Progenitor cell of endocrine pancreas (in vitro differentiated cells): ENCODE measurements at regions not wholly inside any gene's neighbourhood (a gene's known extent, or its start where the extent isn't known, plus 50 kb on each side); places are given as distances from the start of the nearest gene placed in this dataset.

ENCODE experiments used
- DNase-seq: peaks from one replicate; pipeline ENCODE4 v3.0.0; 2021; ENCODE audit warnings: low spot score; ENCODE audit not compliant: unreplicated experiment
- H3K27ac Mint-ChIP-seq: 2 replicates; pipeline ENCODE4 v1.8.0; 2021; ENCODE audit warnings: mild to moderate bottlenecking, moderate library complexity, mixed read lengths
- H3K27me3 Mint-ChIP-seq: 2 replicates; pipeline ENCODE4 v1.8.0; 2021; ENCODE audit warnings: mixed read lengths
- H3K36me3 Mint-ChIP-seq: 2 replicates; pipeline ENCODE4 v1.8.0; 2022; ENCODE audit warnings: mixed read lengths; ENCODE audit not compliant: insufficient read depth
- H3K4me1 Mint-ChIP-seq: 2 replicates; pipeline ENCODE4 v1.8.0; 2021; ENCODE audit warnings: low read depth, mixed read lengths
- H3K4me3 Mint-ChIP-seq: 2 replicates; pipeline ENCODE4 v1.8.0; 2021; ENCODE audit warnings: low read depth, mild to moderate bottlenecking, moderate library complexity, mixed read lengths
- H3K9me3 Mint-ChIP-seq: 2 replicates; pipeline ENCODE4 v1.8.0; 2021; ENCODE audit warnings: low read depth, mixed read lengths
- CTCF ChIP-seq: fragments of 200-600 bp; sonication (generic); IDR thresholded peaks from one replicate; pipeline ENCODE4 v1.5.0; 2021; ENCODE audit warnings: antibody characterized with exemption, mild to moderate bottlenecking; ENCODE audit not compliant: unreplicated experiment

- H3K9me3 Mint-ChIP-seq: no peaks in the 10 kb centered on the region
- no peak overlapping the region for H3K27ac Mint-ChIP-seq
- no peaks in the 10 kb centered on the region for H3K27me3 Mint-ChIP-seq
- H3K4me1 Mint-ChIP-seq: no peaks in the 10 kb centered on the region
- no peak for TF ChIP-seq CTCF
- H3K4me3 Mint-ChIP-seq: no peak overlapping the region
- DNase-seq: no peak
- no peaks in the 10 kb centered on the region for H3K36me3 Mint-ChIP-seq
These were observed 111.9 kb downstream of the OSR1 start for GRCh38 chr2:19246496-19246895.

DNA sequence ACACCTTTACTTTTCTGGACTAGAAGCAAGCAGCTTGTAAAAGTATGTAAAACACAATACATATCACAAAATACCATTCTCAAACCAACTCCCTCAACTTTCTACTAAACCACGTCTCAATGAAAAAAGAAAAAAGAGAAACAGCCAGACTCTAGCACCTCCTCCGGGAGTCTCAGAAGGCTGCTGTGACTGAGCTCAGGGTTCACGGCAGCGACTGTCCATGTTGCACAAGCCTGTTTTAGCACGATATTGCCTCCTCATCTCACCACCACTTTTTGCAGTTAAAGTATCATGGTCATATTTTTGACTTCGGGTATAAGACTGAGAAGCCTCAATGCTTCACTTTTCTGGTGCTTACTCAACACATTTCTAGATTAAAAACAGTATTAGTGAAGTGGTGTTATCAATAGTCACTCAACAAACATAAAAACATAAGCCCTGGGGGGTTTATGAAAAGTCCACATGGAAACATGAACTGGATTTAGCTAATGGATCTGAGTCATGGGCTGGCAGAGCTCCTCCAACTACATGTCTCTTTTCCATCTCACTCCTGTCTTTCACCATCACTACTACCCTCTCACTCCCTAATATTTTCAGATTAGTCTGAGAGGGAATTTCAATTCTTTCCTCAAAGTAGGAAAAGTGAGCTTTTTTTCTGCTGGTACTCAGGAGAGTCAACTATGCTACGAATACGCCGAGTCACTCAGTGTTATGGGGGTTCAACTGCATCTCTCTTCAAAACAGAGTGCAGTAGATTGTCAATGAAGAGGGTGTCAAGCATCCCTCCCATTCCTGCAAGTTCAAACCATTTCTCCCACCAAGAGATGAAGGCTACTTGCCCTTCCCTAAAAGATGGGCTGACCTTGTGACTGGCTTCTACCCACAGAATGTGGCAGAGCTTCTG is 113.7 kb downstream of the OSR1 start:
- Mint-ChIP-seq H3K36me3 (no peaks in the 10 kb centered on the region), H3K4me3 (no peak overlapping the region), H3K27me3 (no peaks in the 10 kb centered on the region), H3K9me3 (no peaks in the 10 kb centered on the region), H3K4me1 (no peaks in the 10 kb centered on the region), H3K27ac (no peak overlapping the region)
- DNase-seq: no peak
- TF ChIP-seq CTCF: no peak

- TF ChIP-seq CTCF: no peak
- Mint-ChIP-seq H3K4me1 (no peaks in the 10 kb centered on the region), H3K4me3 (no peak overlapping the region), H3K27ac (no peak overlapping the region), H3K36me3 (no peaks in the 10 kb centered on the region), H3K9me3 (no peaks in the 10 kb centered on the region), H3K27me3 (no peaks in the 10 kb centered on the region)
- DNase-seq: no peak
These were observed 119.9 kb downstream of the OSR1 start for GRCh38 chr2:19238440-19239060.

DNA sequence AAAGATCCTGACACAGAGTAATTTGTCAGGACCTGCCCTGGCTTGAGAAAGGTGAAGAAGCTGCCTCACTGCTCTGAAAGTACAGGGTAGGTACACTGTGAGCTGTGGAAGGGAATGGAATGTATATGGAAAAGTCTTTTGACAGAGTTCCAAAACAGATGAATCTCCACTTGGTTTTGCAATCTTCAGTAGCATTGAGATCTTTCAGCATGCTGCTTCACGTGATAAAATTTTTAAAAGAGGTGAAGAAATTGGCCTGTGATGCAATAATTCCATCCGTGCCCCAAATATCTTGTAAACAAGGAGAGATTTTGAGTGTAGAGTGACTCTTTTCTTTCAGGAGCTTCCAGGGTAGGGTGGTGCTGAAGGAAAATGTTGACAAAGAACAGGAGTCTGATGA is 123.1 kb downstream of the OSR1 start:
- H3K27ac Mint-ChIP-seq: no peak overlapping the region
- no peak overlapping the region for H3K4me3 Mint-ChIP-seq
- H3K27me3 Mint-ChIP-seq: no peaks in the 10 kb centered on the region
- H3K4me1 Mint-ChIP-seq: no peaks in the 10 kb centered on the region
- no peaks in the 10 kb centered on the region for H3K9me3 Mint-ChIP-seq
- no peak for DNase-seq
- TF ChIP-seq CTCF: no peak
- H3K36me3 Mint-ChIP-seq: no peaks in the 10 kb centered on the region

GRCh38 chr2:19232312-19232711 is 126.1 kb downstream of the OSR1 start:
- H3K4me3 Mint-ChIP-seq: no peak overlapping the region
- no peaks in the 10 kb centered on the region for H3K9me3 Mint-ChIP-seq
- H3K36me3 Mint-ChIP-seq: no peaks in the 10 kb centered on the region
- no peak overlapping the region for H3K27ac Mint-ChIP-seq
- no peaks in the 10 kb centered on the region for H3K27me3 Mint-ChIP-seq
- DNase-seq: no peak
- TF ChIP-seq CTCF: no peak
- peaks cover 14% of the 10 kb centered on the region for H3K4me1 Mint-ChIP-seq
